Activated B cell treated with CpG ODN at 0.5 μM for 24 hours (primary cell): ENCODE measurements at regions not wholly inside any gene's neighbourhood (a gene's known extent, or its start where the extent isn't known, plus 50 kb on each side); places are given as distances from the start of the nearest gene placed in this dataset.

Experiments
- ATAC-seq: fragments of 200-7000 bp; cut with Tn5 transposase; one replicate; pipeline ENCODE4 v1.10.0; 2021; ENCODE audit warnings: low read depth, mild to moderate bottlenecking, moderate library complexity
- CTCF ChIA-PET: fragments of 350-600 bp; sonication (Branson Sonifier 250); formaldehyde crosslinking; loops from one replicate; lab custom pipeline; 2021; ENCODE audit warnings: antibody characterized with exemption; lab: Charles Lee
- POLR2A ChIA-PET: fragments of 350-600 bp; sonication (Branson Sonifier 250); formaldehyde crosslinking; loops from one replicate; lab custom pipeline; 2021; ENCODE audit warnings: antibody characterized with exemption; lab: Charles Lee
- DNase-seq: peaks from one replicate; pipeline ENCODE4 v3.0.0; 2022
- H3K27ac Mint-ChIP-seq: one replicate; pipeline ENCODE4 v1.8.0; 2020; ENCODE audit warnings: mixed read lengths
- H3K27me3 Mint-ChIP-seq: one replicate; pipeline ENCODE4 v1.8.0; 2021; ENCODE audit warnings: mixed read lengths
- H3K36me3 Mint-ChIP-seq: one replicate; pipeline ENCODE4 v1.8.0; 2021; ENCODE audit warnings: low read depth, mixed read lengths
- H3K4me1 Mint-ChIP-seq: one replicate; pipeline ENCODE4 v1.8.0; 2021; ENCODE audit warnings: mixed read lengths
- H3K4me3 Mint-ChIP-seq: one replicate; pipeline ENCODE4 v1.8.0; 2020; ENCODE audit warnings: mild to moderate bottlenecking, mixed read lengths
- H3K9me3 Mint-ChIP-seq: one replicate; pipeline ENCODE4 v1.8.0; 2020; ENCODE audit warnings: mixed read lengths
- intact Hi-C: fragments of 100-400 bp; cut with micrococcal nuclease; formaldehyde crosslinking; loops from one replicate; pipeline ENCODE4 v1.15.1; 2024
- TF ChIP-seq, protein P1 (sequence below): fragments of 200-600 bp; IDR thresholded peaks from one replicate; pipeline ENCODE4 v1.8.0; 2022; ENCODE audit warnings: antibody characterized with exemption, mild to moderate bottlenecking

DNA sequence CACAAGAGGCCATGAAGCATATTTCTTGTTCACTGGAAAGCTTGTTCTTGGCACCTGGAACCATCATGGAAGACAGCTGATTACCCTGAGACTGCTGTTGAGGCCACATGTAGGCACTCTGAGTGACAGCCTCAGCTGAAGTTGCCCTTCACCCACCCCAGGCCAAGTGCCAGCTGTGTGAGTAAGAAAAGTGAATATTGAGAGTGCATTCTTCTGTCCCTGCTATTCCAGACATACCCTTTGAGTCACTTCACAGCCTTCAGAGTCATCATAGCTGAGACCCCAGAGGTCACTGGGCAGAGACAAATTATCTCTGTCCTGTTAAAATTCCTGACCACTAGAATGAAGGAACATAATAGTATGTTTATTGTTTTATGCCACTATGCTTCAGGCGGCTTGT lies 79.6 kb downstream of the NFKBIZ start:
- DNase-seq (no peak), ATAC-seq (no peak)
- Mint-ChIP-seq H3K27ac (no peak overlapping the region), H3K4me3 (no peak overlapping the region), H3K36me3 (peaks cover under 1% of the 10 kb centered on the region), H3K9me3 (no peaks in the 10 kb centered on the region), H3K27me3 (no peaks in the 10 kb centered on the region), H3K4me1 (peaks cover 40% of the 10 kb centered on the region)
- TF ChIP-seq, protein P1, sequence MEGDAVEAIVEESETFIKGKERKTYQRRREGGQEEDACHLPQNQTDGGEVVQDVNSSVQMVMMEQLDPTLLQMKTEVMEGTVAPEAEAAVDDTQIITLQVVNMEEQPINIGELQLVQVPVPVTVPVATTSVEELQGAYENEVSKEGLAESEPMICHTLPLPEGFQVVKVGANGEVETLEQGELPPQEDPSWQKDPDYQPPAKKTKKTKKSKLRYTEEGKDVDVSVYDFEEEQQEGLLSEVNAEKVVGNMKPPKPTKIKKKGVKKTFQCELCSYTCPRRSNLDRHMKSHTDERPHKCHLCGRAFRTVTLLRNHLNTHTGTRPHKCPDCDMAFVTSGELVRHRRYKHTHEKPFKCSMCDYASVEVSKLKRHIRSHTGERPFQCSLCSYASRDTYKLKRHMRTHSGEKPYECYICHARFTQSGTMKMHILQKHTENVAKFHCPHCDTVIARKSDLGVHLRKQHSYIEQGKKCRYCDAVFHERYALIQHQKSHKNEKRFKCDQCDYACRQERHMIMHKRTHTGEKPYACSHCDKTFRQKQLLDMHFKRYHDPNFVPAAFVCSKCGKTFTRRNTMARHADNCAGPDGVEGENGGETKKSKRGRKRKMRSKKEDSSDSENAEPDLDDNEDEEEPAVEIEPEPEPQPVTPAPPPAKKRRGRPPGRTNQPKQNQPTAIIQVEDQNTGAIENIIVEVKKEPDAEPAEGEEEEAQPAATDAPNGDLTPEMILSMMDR, result no peak
- ChIA-PET CTCF (no interaction called here), POLR2A (interaction anchor here (1.2 kb wide), 1 partner anchor 29 kb away, joined by 4 read pairs; no protein-coding TSS in a partner anchor)
- intact Hi-C loops, result no loop called here

DNA sequence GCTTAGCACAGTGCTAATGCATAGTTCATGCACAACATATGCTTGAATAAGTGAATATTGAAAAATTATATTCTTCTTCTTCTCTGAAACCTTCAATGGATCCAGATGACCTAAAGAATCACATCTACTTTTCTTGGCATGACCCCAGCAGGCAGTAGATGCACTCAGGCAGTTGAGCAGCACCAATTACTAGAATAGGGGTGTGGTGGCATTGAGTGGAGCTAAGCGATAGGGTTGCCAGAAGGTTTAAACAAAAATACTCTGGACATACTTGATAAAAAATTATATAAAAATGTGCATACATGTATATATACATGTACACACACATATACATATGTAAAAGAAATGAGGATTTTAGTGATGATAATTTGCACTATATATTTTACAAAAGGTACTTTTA lies 81.8 kb downstream of the NFKBIZ start:
- Mint-ChIP-seq H3K27me3 (no peaks in the 10 kb centered on the region), H3K9me3 (peaks cover 2% of the 10 kb centered on the region), H3K36me3 (peaks cover 3% of the 10 kb centered on the region), H3K27ac (no peak overlapping the region), H3K4me1 (peaks cover 39% of the 10 kb centered on the region), H3K4me3 (no peak overlapping the region)
- ATAC-seq (no peak), DNase-seq (no peak)
- ChIA-PET CTCF (no interaction called here), POLR2A (interaction anchor here (0.7 to 4.0 kb wide), 4 partner anchors 17 to 78 kb away, joined by 3 to 26 read pairs (median 4); no protein-coding TSS in a partner anchor)
- TF ChIP-seq, protein P1, result no peak
- intact Hi-C loops, result no loop called here

DNA sequence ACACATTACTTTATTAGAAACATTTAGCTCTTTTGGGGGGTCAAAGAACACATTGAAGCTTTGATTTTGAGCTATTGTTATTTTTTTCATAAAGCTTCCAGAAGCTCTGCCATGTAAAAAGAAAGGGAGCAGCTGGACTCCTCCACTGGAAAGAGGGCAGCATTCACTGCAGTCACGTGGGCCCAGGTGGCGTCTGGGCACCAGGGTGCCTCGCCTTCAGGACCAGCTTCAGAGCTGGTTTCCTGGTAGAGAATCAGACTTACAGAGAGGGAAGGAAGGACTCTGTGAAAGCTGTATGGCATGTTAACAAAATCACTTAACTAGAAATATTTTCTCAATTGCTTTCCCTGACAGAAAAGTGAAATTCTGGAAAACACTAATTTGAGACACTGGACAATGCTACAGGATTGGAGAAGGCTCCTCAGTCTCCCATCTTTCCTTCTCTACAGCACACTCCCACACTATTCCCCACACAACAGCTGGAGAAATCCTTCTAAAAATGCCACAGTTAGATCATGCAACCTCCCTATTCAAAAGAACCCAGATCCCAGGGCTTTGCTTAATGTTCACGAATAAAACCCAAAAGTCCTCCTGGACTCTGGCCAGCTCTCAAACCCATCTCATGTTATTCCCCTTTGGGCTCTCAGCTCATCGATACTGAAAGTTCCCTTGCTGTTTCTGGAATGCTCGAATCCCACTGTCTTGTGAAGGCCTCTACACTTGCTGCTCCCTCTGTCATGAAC lies 83.2 kb downstream of the NFKBIZ start:
- H3K27ac Mint-ChIP-seq, result peak overlapping the region; percentile 73
- peaks cover 3% of the 10 kb centered on the region for H3K36me3 Mint-ChIP-seq
- DNase-seq, result no peak
- TF ChIP-seq, protein P1, result no peak
- H3K9me3 Mint-ChIP-seq, result peaks cover 2% of the 10 kb centered on the region
- ChIA-PET POLR2A (interaction anchor here (0.6 to 8.3 kb wide), 9 partner anchors 14 to 83 kb away, joined by 3 to 85 read pairs (median 7); partner anchors contain the start of gene NFKBIZ), CTCF (interaction anchor here (0.6 to 2.4 kb wide), 4 partner anchors 33 to 292 kb away, joined by 3 to 7 read pairs (median 3); no protein-coding TSS in a partner anchor)
- H3K4me1 Mint-ChIP-seq, result peaks cover 49% of the 10 kb centered on the region
- no peaks in the 10 kb centered on the region for H3K27me3 Mint-ChIP-seq
- no peak for ATAC-seq
- no peak overlapping the region for H3K4me3 Mint-ChIP-seq
- intact Hi-C loops, result loop anchor here (2.0 kb wide), 1 partner anchor 14 kb away; no protein-coding TSS in a partner anchor

DNA sequence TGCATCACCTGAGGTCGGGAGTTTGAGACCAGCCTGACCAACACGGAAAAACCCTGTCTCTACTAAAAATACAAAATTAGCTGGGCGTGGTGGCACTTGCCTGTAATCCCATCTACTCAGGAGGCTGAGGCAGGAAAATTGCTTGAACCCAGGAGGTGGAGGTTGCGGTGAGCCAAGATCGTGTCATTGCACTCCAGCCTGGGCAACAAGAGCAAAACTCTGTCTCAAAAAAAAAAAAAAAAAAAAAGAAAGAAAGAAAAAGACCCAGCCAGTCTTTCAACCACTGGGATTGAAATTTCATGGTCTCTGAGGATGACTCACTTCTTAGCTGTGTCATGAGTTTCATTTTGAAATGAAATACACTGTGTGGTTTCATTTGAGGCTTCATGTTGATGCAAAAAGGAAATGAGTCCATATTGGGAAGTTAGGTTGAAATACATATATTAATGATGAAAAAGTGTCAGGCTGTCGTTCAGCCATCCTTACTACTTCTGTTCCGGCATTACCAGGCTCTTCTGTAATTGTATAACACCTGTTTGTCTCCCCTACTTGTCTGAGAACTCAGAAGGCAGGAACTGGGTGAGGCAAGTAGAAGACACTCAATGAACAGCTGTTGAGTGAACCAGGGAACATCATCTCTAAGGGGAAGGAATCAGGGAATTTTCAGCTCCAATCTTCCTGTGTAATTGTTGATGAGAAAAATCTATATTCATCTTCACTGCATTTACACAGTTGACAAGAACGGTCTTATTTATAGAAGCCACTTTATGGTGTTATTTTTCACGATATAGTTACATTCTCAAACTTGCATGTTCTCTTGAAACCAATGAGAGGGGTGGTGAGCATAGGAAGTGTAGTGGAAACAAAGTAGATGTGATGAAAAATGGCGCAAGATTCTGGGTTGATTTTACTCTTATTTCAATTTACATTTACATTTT lies 87.4 kb downstream of the NFKBIZ start:
- intact Hi-C loops, result loop anchor here (1.0 to 5.0 kb wide), 7 partner anchors 38 to 124 kb away; partner anchors contain the start of gene NFKBIZ
- Mint-ChIP-seq H3K36me3 (peaks cover 3% of the 10 kb centered on the region), H3K27me3 (no peaks in the 10 kb centered on the region), H3K4me1 (peaks cover 49% of the 10 kb centered on the region), H3K27ac (peak overlapping the region; percentile 94), H3K4me3 (peak overlapping the region; percentile 76), H3K9me3 (peaks cover 2% of the 10 kb centered on the region)
- CTCF ChIA-PET, result interaction anchor here (0.9 to 3.3 kb wide), 6 partner anchors 61 to 293 kb away, joined by 3 to 34 read pairs (median 4); no protein-coding TSS in a partner anchor
- POLR2A ChIA-PET, result interaction anchor here (0.6 to 8.3 kb wide), 39 partner anchors 9 to 572 kb away, joined by 3 to 85 read pairs (median 8); partner anchors contain the start of gene NFKBIZ
- TF ChIP-seq, protein P1, result no peak
- no peak for DNase-seq
- ATAC-seq, result peak; percentile 78
